DOHH2 (cell line): ENCODE measurements at regions not wholly inside any gene's neighbourhood (a gene's known extent, or its start where the extent isn't known, plus 50 kb on each side); places are given as distances from the start of the nearest gene placed in this dataset.

Experiments
- H3F3A ChIP-seq: fragments of 200-600 bp; sonication (generic), shearing (Covaris generic); 2 replicates; pipeline ENCODE4 v1.6.0; 2016; ENCODE audit warnings: antibody characterized with exemption, mild to moderate bottlenecking; ENCODE audit not compliant: control insufficient read depth, insufficient read depth
- H3K27ac ChIP-seq: fragments of 200-600 bp; sonication (generic); 2 replicates; pipeline ENCODE4 v1.5.1; 2014; ENCODE audit warnings: low read depth, mild to moderate bottlenecking, low read length, moderate library complexity
- H3K27me3 ChIP-seq: fragments of 200-600 bp; sonication (generic); 2 replicates; pipeline ENCODE4 v1.6.1; 2014; ENCODE audit warnings: mild to moderate bottlenecking, low read length, mixed read lengths; ENCODE audit not compliant: control insufficient read depth
- H3K36me3 ChIP-seq: fragments of 200-600 bp; sonication (generic); 2 replicates; pipeline ENCODE4 v1.6.1; 2014; ENCODE audit warnings: mild to moderate bottlenecking, low read length, moderate library complexity, mixed read lengths; ENCODE audit not compliant: control insufficient read depth
- H3K4me1 ChIP-seq: fragments of 200-600 bp; sonication (generic); 2 replicates; pipeline ENCODE4 v1.6.1; 2014; ENCODE audit warnings: mild to moderate bottlenecking, low read length, mixed read lengths; ENCODE audit not compliant: control insufficient read depth
- H3K4me2 ChIP-seq: fragments of 200-600 bp; sonication (generic); 2 replicates; pipeline ENCODE4 v1.6.0; 2014; ENCODE audit warnings: mild to moderate bottlenecking, low read length, moderate library complexity
- H3K4me3 ChIP-seq: fragments of 200-600 bp; sonication (generic); 2 replicates; pipeline ENCODE4 v1.5.1; 2014; ENCODE audit warnings: mild to moderate bottlenecking, low read length, mixed read lengths
- H3K79me2 ChIP-seq: fragments of 200-600 bp; sonication (generic); 2 replicates; pipeline ENCODE4 v1.6.1; 2014; ENCODE audit warnings: mild to moderate bottlenecking, low read length, mixed read lengths; ENCODE audit not compliant: control insufficient read depth
- H3K9me2 ChIP-seq: fragments of 200-600 bp; sonication (generic); replicated peaks from 2 replicates; pipeline ENCODE4 v1.6.1; 2014; ENCODE audit warnings: mild to moderate bottlenecking, low read length, mixed read lengths; ENCODE audit not compliant: control insufficient read depth
- H3K9me3 ChIP-seq: fragments of 200-600 bp; sonication (generic); 2 replicates; pipeline ENCODE4 v1.6.1; 2014; ENCODE audit warnings: antibody characterized with exemption, low read length, mixed read lengths; ENCODE audit not compliant: control insufficient read depth, insufficient read depth
- H4K20me1 ChIP-seq: fragments of 200-600 bp; sonication (generic); 2 replicates; pipeline ENCODE4 v1.6.0; 2014; ENCODE audit warnings: low read depth, mild to moderate bottlenecking, antibody characterized with exemption, low read length, moderate library complexity; ENCODE audit not compliant: control insufficient read depth, insufficient read depth
- EZH2phosphoT487 ChIP-seq: fragments of 200-600 bp; sonication (generic); IDR thresholded peaks from 2 replicates; pipeline ENCODE4 v1.6.1; 2017; ENCODE audit warnings: borderline replicate concordance, mild to moderate bottlenecking, antibody characterized with exemption, low read length, moderate library complexity, mixed read lengths
- TF ChIP-seq, protein P1 (sequence below): fragments of 200-600 bp; sonication (generic); IDR thresholded peaks from one replicate; pipeline ENCODE4 v1.5.1; 2014; ENCODE audit warnings: antibody characterized with exemption, mild to moderate bottlenecking, low read depth, low read length; ENCODE audit not compliant: poor library complexity, severe bottlenecking

DNA sequence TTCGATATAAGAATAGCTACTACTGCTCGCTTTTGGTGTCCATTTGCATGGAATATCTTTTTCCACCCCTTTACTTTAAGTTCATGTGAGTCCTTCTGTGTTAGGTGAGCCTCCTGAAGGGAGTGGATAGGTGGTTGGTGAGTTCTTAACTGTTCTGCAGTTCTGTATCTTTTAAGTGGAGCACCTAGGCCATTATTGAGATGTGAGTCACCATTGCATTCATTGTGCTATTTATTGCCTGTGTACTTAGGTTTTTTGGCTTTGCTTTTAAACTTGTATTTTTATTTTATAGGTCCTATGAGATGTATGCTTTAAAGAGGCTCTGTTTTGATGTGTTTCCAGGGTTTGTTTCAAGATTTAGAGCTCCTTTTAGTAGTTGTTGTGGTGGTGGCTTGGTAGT lies 1430.8 kb downstream of the REEP3 start:
- no peak for TF ChIP-seq EZH2phosphoT487
- TF ChIP-seq, protein P1, sequence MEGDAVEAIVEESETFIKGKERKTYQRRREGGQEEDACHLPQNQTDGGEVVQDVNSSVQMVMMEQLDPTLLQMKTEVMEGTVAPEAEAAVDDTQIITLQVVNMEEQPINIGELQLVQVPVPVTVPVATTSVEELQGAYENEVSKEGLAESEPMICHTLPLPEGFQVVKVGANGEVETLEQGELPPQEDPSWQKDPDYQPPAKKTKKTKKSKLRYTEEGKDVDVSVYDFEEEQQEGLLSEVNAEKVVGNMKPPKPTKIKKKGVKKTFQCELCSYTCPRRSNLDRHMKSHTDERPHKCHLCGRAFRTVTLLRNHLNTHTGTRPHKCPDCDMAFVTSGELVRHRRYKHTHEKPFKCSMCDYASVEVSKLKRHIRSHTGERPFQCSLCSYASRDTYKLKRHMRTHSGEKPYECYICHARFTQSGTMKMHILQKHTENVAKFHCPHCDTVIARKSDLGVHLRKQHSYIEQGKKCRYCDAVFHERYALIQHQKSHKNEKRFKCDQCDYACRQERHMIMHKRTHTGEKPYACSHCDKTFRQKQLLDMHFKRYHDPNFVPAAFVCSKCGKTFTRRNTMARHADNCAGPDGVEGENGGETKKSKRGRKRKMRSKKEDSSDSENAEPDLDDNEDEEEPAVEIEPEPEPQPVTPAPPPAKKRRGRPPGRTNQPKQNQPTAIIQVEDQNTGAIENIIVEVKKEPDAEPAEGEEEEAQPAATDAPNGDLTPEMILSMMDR = no peak
- no peak overlapping the region for H3K4me3 ChIP-seq
- no peaks in the 10 kb centered on the region for H3K79me2 ChIP-seq
- H3K9me3 ChIP-seq = no peaks in the 10 kb centered on the region
- no peak overlapping the region for H3K27ac ChIP-seq
- no peak overlapping the region for H3K4me2 ChIP-seq
- no peaks in the 10 kb centered on the region for H3K9me2 ChIP-seq
- no peaks in the 10 kb centered on the region for H3F3A ChIP-seq
- H3K36me3 ChIP-seq = no peaks in the 10 kb centered on the region
- H4K20me1 ChIP-seq = no peaks in the 10 kb centered on the region
- no peaks in the 10 kb centered on the region for H3K27me3 ChIP-seq
- no peaks in the 10 kb centered on the region for H3K4me1 ChIP-seq

- H3K27ac ChIP-seq = no peak overlapping the region
- TF ChIP-seq EZH2phosphoT487 = no peak
- TF ChIP-seq, protein P1 = no peak
Measured at GRCh38 chr10:64956441-64956840, 1435.2 kb downstream of the REEP3 start.

DNA sequence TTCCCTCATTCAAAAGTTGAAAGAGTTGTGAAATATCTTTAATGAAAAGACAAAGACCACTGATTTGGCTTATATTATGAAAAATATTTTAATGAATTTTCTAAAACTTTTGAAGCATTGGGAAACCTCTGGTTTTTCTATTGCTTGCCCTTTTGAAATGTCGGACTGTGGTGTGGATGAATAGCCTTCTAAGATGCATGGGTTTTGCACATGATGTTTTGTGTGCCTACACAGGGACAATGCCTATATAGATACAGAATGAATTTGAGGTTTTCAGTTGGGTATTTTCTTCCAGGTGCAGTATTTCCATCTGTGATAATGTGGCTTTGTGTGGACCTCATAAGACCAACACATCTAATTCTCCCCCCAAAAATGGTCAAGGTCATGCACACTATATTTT lies 1437.9 kb downstream of the REEP3 start:
- no peaks in the 10 kb centered on the region for H3F3A ChIP-seq
- H3K9me2 ChIP-seq = no peaks in the 10 kb centered on the region
- no peak overlapping the region for H3K27ac ChIP-seq
- TF ChIP-seq, protein P1 = no peak
- TF ChIP-seq EZH2phosphoT487 = no peak
- no peaks in the 10 kb centered on the region for H3K9me3 ChIP-seq
- no peaks in the 10 kb centered on the region for H3K79me2 ChIP-seq
- no peak overlapping the region for H3K4me3 ChIP-seq
- H3K27me3 ChIP-seq = no peaks in the 10 kb centered on the region
- H3K4me1 ChIP-seq = no peaks in the 10 kb centered on the region
- H3K4me2 ChIP-seq = no peak overlapping the region
- H4K20me1 ChIP-seq = no peaks in the 10 kb centered on the region
- H3K36me3 ChIP-seq = no peaks in the 10 kb centered on the region

More at GRCh38 chr10:64956441-64956840, 1435.2 kb downstream of the REEP3 start:
- Histone ChIP-seq H3K9me3 (no peaks in the 10 kb centered on the region), H3K27me3 (no peaks in the 10 kb centered on the region), H3K4me1 (no peaks in the 10 kb centered on the region), H4K20me1 (no peaks in the 10 kb centered on the region), H3K79me2 (no peaks in the 10 kb centered on the region), H3F3A (no peaks in the 10 kb centered on the region), H3K36me3 (no peaks in the 10 kb centered on the region), H3K4me2 (no peak overlapping the region), H3K9me2 (no peaks in the 10 kb centered on the region), H3K4me3 (no peak overlapping the region)

GRCh38 chr10:64959883-64960282 lies 1438.7 kb downstream of the REEP3 start:
- Histone ChIP-seq H3K9me2 (no peaks in the 10 kb centered on the region), H3K27me3 (no peaks in the 10 kb centered on the region), H3K9me3 (no peaks in the 10 kb centered on the region), H3K27ac (no peak overlapping the region), H4K20me1 (no peaks in the 10 kb centered on the region), H3F3A (no peaks in the 10 kb centered on the region), H3K4me1 (no peaks in the 10 kb centered on the region), H3K4me3 (no peak overlapping the region), H3K4me2 (no peak overlapping the region), H3K36me3 (no peaks in the 10 kb centered on the region), H3K79me2 (no peaks in the 10 kb centered on the region)
- TF ChIP-seq, protein P1 = no peak
- TF ChIP-seq EZH2phosphoT487 = no peak
